HG03354 (cell line): ENCODE measurements at regions not wholly inside any gene's neighbourhood (a gene's known extent, or its start where the extent isn't known, plus 50 kb on each side); places are given as distances from the start of the nearest gene placed in this dataset.
"Not testable (repeated sequence)": the region's sequence is repeated elsewhere in the genome, so short reads cannot be mapped to it uniquely, and the experiment has no call there.

Source experiments
- ATAC-seq: cut with Tn5 transposase; IDR thresholded peaks from one replicate; pipeline ENCODE4 v1.9.1; 2021; ENCODE audit warnings: mild to moderate bottlenecking; ENCODE audit not compliant: unreplicated experiment, poor library complexity, severe bottlenecking

DNA sequence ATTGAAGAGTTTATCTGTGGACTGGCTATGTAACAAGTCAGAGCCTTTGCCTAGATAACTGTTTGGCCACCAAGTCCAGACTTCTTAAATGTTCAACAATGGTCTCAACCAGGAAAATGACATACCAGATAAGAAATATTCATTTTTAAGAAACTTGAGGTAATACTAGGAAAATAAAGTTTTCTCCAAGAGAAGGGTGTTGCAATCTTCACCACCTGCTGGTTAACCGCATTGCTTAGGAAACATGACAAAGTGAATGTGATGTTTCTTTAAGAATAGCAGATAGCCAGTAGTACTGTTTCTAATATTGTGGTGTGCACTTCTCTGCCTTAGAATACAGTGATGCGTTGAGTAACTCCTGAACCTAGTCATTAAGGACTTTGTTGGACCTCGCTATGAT lies 321.5 kb upstream of the CADM2 start:
- ATAC-seq, result no peak

DNA sequence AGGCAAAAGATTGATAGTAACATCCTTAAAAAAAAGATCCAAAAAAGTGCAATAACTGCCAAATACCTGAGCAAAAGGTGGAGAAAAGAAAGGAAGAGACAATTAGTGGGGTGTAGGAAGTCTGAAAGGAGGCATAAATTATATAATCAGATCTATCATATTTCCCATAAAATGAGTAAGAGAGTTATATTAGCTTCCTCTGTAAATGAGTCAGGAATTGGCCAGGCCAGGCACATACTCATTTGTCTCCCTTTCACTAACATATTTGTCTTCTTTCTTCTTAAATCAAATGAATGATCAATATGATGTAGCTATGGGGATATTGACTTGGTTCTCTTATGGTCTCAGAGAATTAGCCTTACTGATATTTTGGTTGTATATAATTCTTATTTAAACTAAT lies 292.3 kb upstream of the CADM2 start:
- ATAC-seq, result no peak

DNA sequence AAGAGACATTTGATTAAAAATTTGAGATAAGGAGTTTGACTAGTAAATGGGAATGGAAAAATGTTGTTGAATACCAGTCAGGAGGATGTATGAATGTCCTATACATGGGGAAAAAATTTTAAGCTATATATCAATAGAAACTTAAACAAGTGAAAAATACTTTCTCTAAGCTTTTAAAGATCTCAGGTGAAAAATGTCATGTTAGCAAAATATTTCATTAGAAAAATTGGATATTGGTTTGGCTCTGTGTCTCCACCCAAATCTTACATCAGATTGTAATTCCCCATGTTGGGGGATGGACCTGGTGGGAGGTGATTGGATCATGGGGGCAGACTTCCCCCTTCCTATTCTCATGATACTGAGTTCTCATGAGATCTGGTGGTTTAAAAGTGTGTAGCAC lies 279.6 kb upstream of the CADM2 start:
- ATAC-seq, result no peak

DNA sequence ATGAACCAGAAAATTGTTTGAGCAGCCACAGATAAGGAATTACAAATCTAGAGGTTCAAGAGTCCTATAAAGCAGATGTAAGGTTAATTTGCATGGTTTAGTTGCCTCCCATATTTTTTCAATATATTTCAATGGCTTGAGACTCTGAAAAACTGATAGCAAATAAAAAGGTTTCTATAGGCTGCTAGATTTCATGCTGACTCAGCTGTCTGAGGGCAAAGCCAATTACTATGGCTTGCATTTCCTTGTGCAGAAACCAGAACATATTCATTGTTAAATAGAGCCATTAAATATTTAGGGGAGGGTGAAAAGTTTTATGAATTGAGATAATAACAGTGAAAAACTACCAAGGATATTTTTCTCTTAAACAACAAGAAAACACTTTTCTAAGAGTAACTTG lies 278.1 kb upstream of the CADM2 start:
- ATAC-seq, result no peak

DNA sequence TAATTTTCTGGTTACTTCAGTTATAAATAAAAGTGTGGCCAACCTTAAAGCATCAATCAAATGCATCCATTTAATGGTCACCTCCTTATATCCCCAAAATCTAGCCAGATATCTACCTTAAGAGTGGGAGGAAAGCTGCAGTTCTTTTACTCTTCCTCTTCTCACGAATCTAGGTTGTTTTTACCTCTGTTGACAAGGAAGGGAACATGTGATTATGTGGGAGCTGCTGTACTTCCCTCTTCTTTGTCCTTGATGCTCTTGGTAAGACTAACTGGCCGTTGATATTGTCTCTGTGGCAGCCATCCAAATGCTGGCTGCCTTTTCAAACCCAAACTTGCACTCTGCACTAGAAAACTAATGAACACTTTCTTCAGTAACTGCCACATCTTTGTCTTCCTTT lies 275.3 kb upstream of the CADM2 start:
- ATAC-seq, result no peak

DNA sequence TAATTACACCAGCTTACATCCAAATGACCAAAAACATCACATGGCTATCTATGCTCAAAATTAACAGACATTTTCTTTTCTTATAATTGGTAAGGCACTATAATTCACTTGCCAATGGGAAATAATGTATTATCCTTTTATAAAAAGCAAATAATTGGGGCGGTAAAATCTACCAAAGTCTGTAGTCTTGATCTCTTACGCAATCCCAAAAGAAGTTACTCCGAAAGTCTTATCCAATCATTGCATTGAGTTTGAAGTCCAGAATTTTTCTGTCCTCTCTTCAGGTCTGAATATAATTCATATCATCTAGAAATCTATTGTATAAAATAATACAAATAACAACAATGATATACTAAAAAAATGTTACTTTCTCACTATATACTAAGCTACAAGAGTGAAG lies 273.3 kb upstream of the CADM2 start:
- no peak for ATAC-seq

DNA sequence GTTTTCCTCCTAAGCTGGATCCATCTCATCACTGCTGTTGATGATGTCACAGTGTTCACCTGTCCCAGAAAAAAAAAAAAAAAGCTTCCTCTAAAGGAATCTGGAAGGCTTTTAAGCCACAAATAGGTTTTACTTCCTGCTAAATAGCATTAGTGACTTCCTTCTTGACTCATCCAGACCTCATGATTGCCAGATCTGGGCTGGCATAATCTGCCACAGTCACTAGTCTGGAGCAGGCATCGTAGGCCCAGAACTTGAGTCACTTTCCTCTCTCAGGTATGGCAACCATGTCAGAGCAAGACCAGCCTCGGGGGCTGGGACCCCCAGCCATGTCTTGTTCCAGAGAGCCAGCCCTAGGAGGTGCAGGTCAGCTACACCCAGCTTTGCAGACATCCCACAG lies 266.5 kb upstream of the CADM2 start:
- no peak for ATAC-seq

DNA sequence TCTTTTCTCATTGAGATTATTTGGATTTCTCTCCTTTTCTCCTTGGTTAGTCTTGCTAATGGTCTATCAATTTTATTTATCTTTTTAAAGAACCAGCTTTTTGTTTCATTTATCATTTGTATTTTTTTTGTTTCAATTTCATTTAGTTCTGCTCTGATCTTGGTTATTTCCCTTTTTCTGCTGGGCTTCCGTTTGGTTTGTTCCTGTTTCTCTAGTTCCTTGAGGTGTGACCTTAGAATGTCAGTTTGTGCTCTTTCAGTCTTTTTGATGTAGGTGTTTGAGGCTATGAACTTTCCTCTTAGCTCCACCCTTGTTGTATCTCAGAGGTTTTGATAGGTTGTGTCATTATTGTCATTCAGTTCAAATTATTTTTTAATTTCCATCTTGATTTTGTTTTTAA lies 248.5 kb upstream of the CADM2 start:
- not testable (repeated sequence) for ATAC-seq

DNA sequence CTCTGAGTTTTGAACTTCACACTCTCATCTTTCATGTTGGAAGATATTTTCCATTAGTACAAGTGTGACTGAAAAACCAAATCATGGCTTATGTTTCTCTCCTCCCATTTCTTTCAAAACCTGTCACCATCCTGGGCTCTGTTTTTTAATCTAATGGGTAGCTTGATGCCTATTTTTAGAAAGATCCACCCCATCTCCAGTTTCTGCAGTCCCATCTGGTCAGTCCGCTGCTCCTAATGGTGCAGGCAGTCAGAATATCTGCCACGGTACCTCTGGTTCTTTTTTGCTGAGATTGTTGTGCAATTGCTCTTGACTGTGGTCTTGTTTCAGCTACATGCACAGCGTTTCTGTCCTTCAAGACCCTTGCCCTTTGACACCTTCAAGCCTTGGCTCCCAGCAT lies 240.9 kb upstream of the CADM2 start:
- no peak for ATAC-seq

DNA sequence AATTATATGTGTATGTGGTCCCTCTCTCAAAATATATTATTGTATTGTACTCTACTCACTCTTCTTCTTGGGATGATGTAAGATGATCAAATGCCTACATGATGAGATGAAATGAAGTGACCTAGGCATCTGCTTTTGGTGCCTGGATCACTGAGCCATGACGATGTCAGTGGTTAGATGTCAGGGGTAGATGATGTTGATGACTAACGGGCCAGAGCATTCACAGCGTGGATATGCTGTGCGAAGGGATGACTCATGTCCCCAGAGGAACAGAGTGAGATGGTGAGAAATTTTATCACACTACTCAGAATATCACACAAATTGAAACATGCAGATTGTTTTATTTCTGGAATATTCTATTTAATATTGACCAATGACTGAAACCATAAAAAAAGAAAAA lies 233.9 kb upstream of the CADM2 start:
- no peak for ATAC-seq

DNA sequence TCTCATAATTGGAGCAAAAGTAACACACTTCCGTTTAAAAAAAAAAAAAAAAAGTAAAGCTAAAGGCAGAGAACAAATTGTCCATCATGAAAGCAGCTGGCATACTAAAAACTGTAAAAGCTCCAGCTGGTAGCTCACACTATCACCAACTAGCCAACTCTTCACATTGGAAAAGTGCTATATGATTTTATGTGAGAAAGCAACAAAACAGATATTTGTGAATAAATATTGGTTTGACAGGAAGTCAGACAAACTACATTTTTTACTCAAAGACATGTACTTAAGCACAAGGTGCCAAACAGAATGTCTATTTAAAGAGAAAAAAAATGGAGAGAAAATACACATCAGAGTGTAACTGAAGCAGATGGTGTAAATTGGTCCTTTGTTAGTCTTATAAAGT lies 231.2 kb upstream of the CADM2 start:
- ATAC-seq, result no peak

DNA sequence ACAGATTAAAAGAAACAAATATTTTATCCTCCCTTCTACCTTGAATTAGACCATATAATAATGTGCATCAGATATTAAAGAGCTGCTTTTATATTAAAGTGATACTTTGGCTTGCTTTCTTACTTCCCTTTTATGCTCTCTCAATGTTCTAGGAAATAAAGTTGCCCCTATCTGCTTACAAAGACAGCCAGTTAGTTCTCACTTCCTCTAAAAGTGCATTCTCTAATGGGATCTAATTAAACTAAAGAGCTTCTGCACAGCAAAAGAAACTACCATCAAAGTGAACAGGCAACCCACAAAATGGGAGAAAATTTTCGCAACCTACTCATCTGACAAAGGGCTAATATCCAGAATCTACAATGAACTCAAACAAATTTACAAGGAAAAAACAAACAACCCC lies 224.1 kb upstream of the CADM2 start:
- ATAC-seq, result not testable (repeated sequence)

DNA sequence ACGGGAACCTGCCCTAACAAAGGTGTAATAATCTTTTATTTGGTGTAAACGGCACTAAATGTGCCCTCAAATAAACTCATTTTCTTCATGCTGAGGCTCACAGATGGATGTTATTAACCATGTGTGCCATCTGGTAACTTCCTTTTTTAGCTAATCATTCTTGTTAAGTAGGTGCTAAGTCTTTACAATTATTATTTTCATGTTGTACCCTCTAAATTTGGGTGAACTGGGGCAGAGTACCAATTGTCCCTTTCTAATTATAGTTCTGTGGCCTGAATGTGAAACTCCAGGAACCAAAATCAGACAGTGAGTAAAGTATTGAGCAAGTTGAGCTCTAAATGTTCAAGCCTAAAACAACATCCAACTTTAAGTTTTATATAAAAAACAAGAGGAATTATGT lies 220.7 kb upstream of the CADM2 start:
- ATAC-seq, result no peak

DNA sequence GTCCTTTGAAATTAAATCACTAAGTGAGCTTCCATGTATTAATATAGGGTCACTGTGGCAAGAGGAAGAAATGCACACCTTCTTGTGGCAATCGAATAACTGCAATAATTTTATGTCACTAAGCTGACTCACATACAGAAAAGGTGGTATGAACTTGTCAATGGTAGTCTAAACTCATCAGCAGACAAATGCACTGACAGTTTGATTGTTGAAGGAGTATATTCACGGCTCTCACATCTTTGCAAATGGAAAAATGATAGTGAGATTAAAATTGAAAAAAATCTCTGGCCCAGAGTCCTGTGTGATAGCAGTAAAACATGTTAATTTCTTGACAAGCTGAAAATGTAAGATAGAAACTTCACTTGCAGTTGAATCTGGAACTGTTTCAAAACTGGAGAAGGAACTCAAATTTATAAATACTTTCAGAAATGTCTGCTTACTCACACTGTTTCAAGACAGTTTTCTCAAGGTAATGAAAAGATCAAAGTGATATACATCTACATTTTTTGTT lies 215.8 kb upstream of the CADM2 start:
- no peak for ATAC-seq

DNA sequence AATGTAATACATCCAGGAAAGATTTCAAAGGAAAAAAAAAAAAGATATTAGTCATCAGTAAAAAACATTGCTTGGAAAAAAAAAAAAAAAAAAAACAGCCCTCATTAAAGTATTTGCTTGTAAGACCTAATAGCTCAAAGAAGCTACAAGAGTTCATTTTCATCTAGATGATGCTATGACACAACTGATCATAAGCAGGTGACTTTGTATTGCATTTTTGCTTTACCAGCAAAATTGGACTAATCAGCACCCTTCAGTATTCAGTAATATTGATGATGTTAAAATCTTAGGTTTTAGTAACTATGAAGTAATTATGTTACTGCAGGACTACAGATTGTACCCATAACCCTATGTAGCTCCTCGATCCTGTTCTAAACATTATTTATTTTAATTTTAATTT lies 214.7 kb upstream of the CADM2 start:
- no peak for ATAC-seq

DNA sequence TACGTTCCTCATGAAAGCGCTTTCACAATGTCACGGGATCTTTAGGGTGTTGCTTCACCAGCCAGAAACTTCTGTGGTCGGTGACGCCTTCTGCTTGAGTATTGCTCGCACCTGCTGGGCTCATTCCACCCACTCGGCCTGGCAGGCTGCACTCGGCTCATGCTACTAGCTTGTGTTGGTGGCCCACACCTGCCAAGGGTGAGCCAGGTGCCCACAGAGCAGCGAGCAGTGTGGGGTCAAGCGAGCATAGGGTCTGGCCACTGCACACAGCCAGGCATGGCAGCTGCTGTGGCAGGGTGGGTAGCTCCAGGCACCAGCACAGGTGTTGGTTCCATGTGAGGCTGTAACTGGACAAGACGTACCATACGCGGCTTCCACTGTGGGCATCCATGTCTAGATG lies 202.9 kb upstream of the CADM2 start:
- ATAC-seq, result no peak

DNA sequence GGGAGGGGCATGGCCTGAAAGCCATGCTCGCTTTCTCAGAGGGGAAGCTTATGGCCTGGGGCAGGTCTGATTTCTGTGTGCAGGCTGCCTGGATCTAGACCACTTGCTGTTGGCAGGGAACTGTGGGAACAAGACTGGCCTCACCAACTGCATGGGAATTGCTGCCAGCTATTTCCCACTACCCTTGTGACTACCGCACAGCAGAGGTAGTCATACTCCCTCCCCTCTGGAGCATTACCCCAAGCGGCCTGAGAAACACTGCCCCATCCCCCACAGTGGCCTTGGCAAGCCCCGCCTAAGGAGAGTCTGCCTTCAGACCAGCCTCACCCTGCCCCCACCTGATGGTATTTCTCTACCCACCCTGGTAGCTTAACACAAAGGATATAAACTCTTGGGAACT lies 199.4 kb upstream of the CADM2 start:
- no peak for ATAC-seq

DNA sequence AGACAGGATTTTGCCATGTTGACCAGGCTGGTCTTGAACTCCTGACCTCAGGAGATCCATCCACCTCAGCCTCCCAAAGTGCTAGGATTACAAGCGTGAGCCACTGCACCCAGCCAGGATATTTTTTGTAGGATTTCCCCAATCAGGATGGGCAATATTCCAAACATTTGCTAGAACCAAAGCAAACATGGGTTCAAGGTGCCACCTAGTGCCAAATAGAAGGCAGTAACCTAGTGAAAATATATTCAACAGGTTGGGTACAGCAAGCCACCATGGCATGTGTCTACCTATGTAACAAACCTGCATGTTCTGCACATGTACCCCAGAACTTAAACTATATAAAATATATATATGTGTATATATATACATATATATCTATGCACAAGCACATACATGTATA lies 185.9 kb upstream of the CADM2 start:
- ATAC-seq, result no peak

DNA sequence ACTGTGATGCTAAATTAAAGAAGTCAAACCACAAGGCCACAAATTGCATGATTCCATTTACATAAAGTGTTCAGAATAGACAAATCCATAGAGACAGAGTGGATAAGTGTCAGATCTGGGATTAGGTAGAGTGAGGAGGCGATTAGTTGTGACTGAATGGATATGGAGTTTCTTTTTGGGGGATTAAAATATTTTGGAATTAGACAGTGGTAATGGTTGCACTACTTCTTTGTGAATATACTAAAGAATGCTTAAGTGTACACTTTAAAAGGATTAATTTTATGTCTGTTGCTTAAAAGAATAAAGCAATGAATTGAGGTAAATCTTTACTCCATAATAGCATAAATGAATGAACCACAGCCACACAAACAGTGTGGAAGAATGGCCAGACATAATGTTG lies 175.5 kb upstream of the CADM2 start:
- no peak for ATAC-seq

DNA sequence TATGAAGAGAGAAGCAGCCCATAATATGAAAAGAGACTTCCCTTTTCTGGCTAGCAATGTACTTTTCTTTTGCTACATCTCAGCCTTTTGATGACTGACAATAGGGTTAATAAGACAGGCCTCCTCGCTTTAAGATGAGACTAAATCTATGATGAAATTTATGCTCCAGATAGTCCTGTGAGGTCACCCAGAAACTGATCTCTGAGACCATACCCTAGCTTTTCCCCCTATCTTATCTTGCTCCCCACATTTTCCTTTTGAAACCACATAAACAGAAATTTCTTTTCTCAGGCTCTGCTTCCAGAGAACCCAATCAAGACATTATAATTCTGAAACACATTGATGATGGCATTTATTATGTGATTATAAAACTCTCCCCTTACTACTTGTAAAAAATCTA lies 168.8 kb upstream of the CADM2 start:
- no peak for ATAC-seq

DNA sequence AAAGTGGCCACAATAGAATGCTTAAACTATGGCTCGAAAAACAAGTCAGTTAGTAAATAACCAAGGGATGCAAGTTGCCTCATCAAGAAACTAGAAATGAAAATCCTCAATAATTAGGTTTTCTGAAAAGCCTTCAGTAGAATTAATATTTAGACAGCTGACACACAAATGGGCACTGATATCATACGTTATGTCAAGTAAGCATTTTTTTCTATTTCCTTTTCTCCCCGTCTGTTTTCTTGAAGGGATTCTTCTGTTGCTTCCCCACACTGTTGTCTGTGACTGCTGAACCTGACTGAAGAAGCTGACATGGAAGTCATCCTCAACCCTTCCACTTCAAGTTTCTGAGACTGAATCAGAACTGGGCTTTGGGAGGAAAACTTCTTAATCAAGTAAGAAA lies 151.8 kb upstream of the CADM2 start:
- ATAC-seq, result no peak

DNA sequence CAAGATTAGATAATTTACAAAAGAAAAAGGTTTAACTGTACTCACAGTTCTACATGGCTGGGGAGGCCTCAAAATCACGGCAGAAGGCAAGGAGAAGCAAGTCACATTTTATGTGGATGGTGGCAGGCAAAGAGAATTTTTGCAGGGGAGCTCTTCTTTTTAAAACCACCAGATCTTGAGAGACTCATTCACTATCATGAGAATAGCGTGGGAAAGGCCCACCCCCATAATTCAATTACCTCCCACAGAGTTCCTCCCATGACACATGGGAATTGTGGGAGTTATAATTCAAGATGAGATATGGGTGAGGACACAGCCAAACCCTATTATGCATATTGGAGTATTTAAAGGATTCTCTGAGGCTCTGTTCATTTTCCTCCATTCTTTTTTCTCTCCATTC lies 138.7 kb upstream of the CADM2 start:
- ATAC-seq, result no peak

DNA sequence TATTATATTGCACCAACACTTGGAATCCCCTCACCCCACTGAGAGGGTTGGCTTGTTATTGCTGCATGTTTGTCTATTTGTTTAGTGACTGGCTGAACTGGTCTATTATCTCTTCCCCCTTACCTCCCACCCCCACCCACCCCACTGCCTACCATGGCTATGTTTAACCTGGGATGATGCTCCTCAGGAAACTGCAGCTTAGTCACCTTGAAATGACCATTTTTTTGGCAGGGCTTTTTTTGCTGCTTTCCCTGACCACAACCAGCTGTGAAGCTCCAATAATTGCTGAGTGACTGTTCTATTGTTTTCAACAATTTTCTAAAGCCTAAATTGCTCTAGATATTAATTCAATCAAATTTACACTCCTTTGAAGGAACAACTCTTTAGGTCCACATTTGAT lies 137.9 kb upstream of the CADM2 start:
- ATAC-seq, result no peak
